ENCODE measurements at regions not wholly inside any gene's neighbourhood (a gene's known extent, or its start where the extent isn't known, plus 50 kb on each side); places are given as distances from the start of the nearest gene placed in this dataset.

DNA sequence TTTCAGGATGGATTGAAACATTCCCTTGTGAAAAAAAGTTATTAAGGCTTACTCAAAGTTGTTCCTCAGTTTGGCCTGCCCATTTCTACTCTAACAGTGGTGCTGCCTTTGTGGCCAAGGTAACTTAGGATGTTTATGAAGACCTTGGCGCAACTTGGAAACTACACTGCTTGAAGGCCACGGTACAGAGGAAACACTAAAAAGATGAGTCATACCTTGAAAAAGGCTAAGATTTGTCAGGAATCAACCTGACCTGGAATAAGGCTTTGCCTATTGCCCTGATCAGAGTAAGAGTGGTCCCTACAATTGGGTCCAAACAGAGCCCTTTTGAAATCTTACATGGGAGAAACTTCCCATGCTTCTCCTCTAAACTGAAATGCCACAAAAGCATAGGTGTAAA is 119.9 kb upstream of the MOCS1 start:
- TF ChIP-seq, protein P1, sequence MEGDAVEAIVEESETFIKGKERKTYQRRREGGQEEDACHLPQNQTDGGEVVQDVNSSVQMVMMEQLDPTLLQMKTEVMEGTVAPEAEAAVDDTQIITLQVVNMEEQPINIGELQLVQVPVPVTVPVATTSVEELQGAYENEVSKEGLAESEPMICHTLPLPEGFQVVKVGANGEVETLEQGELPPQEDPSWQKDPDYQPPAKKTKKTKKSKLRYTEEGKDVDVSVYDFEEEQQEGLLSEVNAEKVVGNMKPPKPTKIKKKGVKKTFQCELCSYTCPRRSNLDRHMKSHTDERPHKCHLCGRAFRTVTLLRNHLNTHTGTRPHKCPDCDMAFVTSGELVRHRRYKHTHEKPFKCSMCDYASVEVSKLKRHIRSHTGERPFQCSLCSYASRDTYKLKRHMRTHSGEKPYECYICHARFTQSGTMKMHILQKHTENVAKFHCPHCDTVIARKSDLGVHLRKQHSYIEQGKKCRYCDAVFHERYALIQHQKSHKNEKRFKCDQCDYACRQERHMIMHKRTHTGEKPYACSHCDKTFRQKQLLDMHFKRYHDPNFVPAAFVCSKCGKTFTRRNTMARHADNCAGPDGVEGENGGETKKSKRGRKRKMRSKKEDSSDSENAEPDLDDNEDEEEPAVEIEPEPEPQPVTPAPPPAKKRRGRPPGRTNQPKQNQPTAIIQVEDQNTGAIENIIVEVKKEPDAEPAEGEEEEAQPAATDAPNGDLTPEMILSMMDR (IDR thresholded peaks at IDR 0.05): no peak
- TF ChIP-seq POLR2A (IDR thresholded peaks at IDR 0.05): no peak
